ENCODE measurements at regions not wholly inside any gene's neighbourhood (a gene's known extent, or its start where the extent isn't known, plus 50 kb on each side); places are given as distances from the start of the nearest gene placed in this dataset.
A peak's percentile ranks its signal among the peaks of the same experiment; 100 is the strongest.

GRCh38 chr2:118223511-118223991, 135.3 kb downstream of the INSIG2 start:
- DNase-seq, result no peak

GRCh38 chr2:118222672-118223421, 134.6 kb downstream of the INSIG2 start:
- DNase-seq, result no peak

GRCh38 chr2:118222273-118222594, 134.0 kb downstream of the INSIG2 start:
- DNase-seq, result no peak

GRCh38 chr2:118221536-118222272, 133.4 kb downstream of the INSIG2 start:
- peak; percentile 70 for DNase-seq

GRCh38 chr2:118219611-118220010, 131.3 kb downstream of the INSIG2 start:
- DNase-seq, result no peak

GRCh38 chr2:118216224-118216623, 128.0 kb downstream of the INSIG2 start:
- DNase-seq, result no peak

GRCh38 chr2:118209727-118210126, 121.5 kb downstream of the INSIG2 start:
- DNase-seq, result no peak

GRCh38 chr2:118207889-118208288, 119.6 kb downstream of the INSIG2 start:
- DNase-seq, result no peak

- peak; percentile 61 for DNase-seq
These were observed 114.5 kb downstream of the INSIG2 start for GRCh38 chr2:118202707-118203303.

GRCh38 chr2:118198268-118198667, 110.0 kb downstream of the INSIG2 start:
- no peak for DNase-seq

- no peak for DNase-seq
These were observed 108.9 kb downstream of the INSIG2 start for GRCh38 chr2:118197011-118197675.

- no peak for DNase-seq
These were observed 102.2 kb downstream of the INSIG2 start for GRCh38 chr2:118190474-118190873.

GRCh38 chr2:118186858-118187254, 98.6 kb downstream of the INSIG2 start:
- no peak for DNase-seq

GRCh38 chr2:118186110-118186857, 98.0 kb downstream of the INSIG2 start:
- peak; percentile 82 for DNase-seq

- DNase-seq, result peak; percentile 56
These were observed 97.2 kb downstream of the INSIG2 start for GRCh38 chr2:118185210-118186109.

GRCh38 chr2:118183381-118183780, 95.1 kb downstream of the INSIG2 start:
- no peak for DNase-seq

- DNase-seq, result no peak
These were observed 91.2 kb downstream of the INSIG2 start for GRCh38 chr2:118179445-118179844.

GRCh38 chr2:118177884-118178283, 89.6 kb downstream of the INSIG2 start:
- no peak for DNase-seq

GRCh38 chr2:118177318-118177717, 89.0 kb downstream of the INSIG2 start:
- no peak for DNase-seq

GRCh38 chr2:118176601-118177000, 88.3 kb downstream of the INSIG2 start:
- DNase-seq, result no peak

- no peak for DNase-seq
These were observed 83.3 kb downstream of the INSIG2 start for GRCh38 chr2:118171546-118171945.

Data from RPMI8226 (cell line).